ENCODE measurements at regions not wholly inside any gene's neighbourhood (a gene's known extent, or its start where the extent isn't known, plus 50 kb on each side); places are given as distances from the start of the nearest gene placed in this dataset.
"Not testable (repeated sequence)": the region's sequence is repeated elsewhere in the genome, so short reads cannot be mapped to it uniquely, and the experiment has no call there.

GRCh38 chr5:88060194-88060593, 208.5 kb downstream of the TMEM161B start:
- TF ChIP-seq CTCF (IDR thresholded peaks at IDR 0.05; ENCODE audit: insufficient read depth, missing control alignments) = no peak
- FAIRE-seq (no peak), DNase-seq (ENCODE audit: insufficient read length, low spot score) (no peak)

GRCh38 chr5:88058625-88059024, 210.0 kb downstream of the TMEM161B start:
- FAIRE-seq (no peak), DNase-seq (ENCODE audit: insufficient read length, low spot score) (no peak)
- no peak for TF ChIP-seq CTCF (IDR thresholded peaks at IDR 0.05; ENCODE audit: insufficient read depth, missing control alignments)

GRCh38 chr5:88052468-88052867, 216.2 kb downstream of the TMEM161B start:
- FAIRE-seq; DNase-seq (ENCODE audit: insufficient read length, low spot score): not testable (repeated sequence)

- FAIRE-seq (no peak), DNase-seq (ENCODE audit: insufficient read length, low spot score) (no peak)
- no peak for TF ChIP-seq CTCF (IDR thresholded peaks at IDR 0.05; ENCODE audit: insufficient read depth, missing control alignments)
These were observed 217.5 kb downstream of the TMEM161B start for GRCh38 chr5:88051148-88051547.

GRCh38 chr5:88049737-88050136, 218.9 kb downstream of the TMEM161B start:
- DNase-seq (ENCODE audit: insufficient read length, low spot score) = no peak
- no peak for TF ChIP-seq CTCF (IDR thresholded peaks at IDR 0.05; ENCODE audit: insufficient read depth, missing control alignments)
- no peak for FAIRE-seq

- FAIRE-seq (no peak), DNase-seq (ENCODE audit: insufficient read length, low spot score) (no peak)
- no peak for TF ChIP-seq CTCF (IDR thresholded peaks at IDR 0.05; ENCODE audit: insufficient read depth, missing control alignments)
These were observed 219.5 kb downstream of the TMEM161B start for GRCh38 chr5:88049156-88049555.

GRCh38 chr5:88045931-88046461, 222.6 kb downstream of the TMEM161B start:
- no peak for FAIRE-seq
- DNase-seq (ENCODE audit: insufficient read length, low spot score) = no peak
- TF ChIP-seq CTCF (IDR thresholded peaks at IDR 0.05; ENCODE audit: insufficient read depth, missing control alignments) = no peak

GRCh38 chr5:88045165-88045564, 223.5 kb downstream of the TMEM161B start:
- FAIRE-seq = no peak
- no peak for DNase-seq (ENCODE audit: insufficient read length, low spot score)
- TF ChIP-seq CTCF (IDR thresholded peaks at IDR 0.05; ENCODE audit: insufficient read depth, missing control alignments) = no peak

Measured in D721Med (cell line).